ENCODE measurements at regions not wholly inside any gene's neighbourhood (a gene's known extent, or its start where the extent isn't known, plus 50 kb on each side); places are given as distances from the start of the nearest gene placed in this dataset.

- H3K27ac Mint-ChIP-seq = no peak overlapping the region
- H3K4me3 Mint-ChIP-seq = no peak overlapping the region
- H3K36me3 Mint-ChIP-seq = no peaks in the 10 kb centered on the region
- DNase-seq (ENCODE audit: low spot score in 2 of 2) (no peak), ATAC-seq (no peak)
- H3K4me1 Mint-ChIP-seq = no peaks in the 10 kb centered on the region
- H3K9me3 Mint-ChIP-seq = peaks cover 2% of the 10 kb centered on the region
Measured at GRCh38 chr3:153590051-153590450, 428.0 kb downstream of the RAP2B start.

- no peaks in the 10 kb centered on the region for H3K4me1 Mint-ChIP-seq
- no peak overlapping the region for H3K4me3 Mint-ChIP-seq
- no peaks in the 10 kb centered on the region for H3K9me3 Mint-ChIP-seq
- DNase-seq (ENCODE audit: low spot score in 2 of 2) (no peak), ATAC-seq (no peak)
- H3K36me3 Mint-ChIP-seq = no peaks in the 10 kb centered on the region
- H3K27ac Mint-ChIP-seq = no peak overlapping the region
Measured at GRCh38 chr3:153591561-153592245, 429.7 kb downstream of the RAP2B start.

- H3K4me1 Mint-ChIP-seq = no peaks in the 10 kb centered on the region
- no peaks in the 10 kb centered on the region for H3K36me3 Mint-ChIP-seq
- no peak overlapping the region for H3K4me3 Mint-ChIP-seq
- no peak overlapping the region for H3K27ac Mint-ChIP-seq
- DNase-seq (ENCODE audit: low spot score in 2 of 2) = no peak
- H3K9me3 Mint-ChIP-seq = no peaks in the 10 kb centered on the region
- peak; percentile 47 for ATAC-seq
Measured at GRCh38 chr3:153595186-153595815, 433.3 kb downstream of the RAP2B start.

- ATAC-seq = peak; percentile 81
- Mint-ChIP-seq H3K4me3 (no peak overlapping the region), H3K27ac (no peak overlapping the region), H3K9me3 (no peaks in the 10 kb centered on the region), H3K36me3 (no peaks in the 10 kb centered on the region), H3K4me1 (peaks cover 1% of the 10 kb centered on the region)
- DNase-seq (ENCODE audit: low spot score in 2 of 2) = no peak
Measured at GRCh38 chr3:153596401-153596800, 434.4 kb downstream of the RAP2B start.

- Mint-ChIP-seq H3K36me3 (no peaks in the 10 kb centered on the region), H3K4me3 (no peak overlapping the region), H3K27ac (no peak overlapping the region), H3K4me1 (peaks cover 5% of the 10 kb centered on the region), H3K9me3 (no peaks in the 10 kb centered on the region)
- DNase-seq (ENCODE audit: low spot score in 2 of 2) (no peak), ATAC-seq (no peak)
Measured at GRCh38 chr3:153599685-153600084, 437.7 kb downstream of the RAP2B start.

- H3K36me3 Mint-ChIP-seq = no peaks in the 10 kb centered on the region
- H3K4me1 Mint-ChIP-seq = peaks cover 5% of the 10 kb centered on the region
- DNase-seq (ENCODE audit: low spot score in 2 of 2) (no peak), ATAC-seq (no peak)
- no peaks in the 10 kb centered on the region for H3K9me3 Mint-ChIP-seq
- no peak overlapping the region for H3K27ac Mint-ChIP-seq
- H3K4me3 Mint-ChIP-seq = no peak overlapping the region
Measured at GRCh38 chr3:153600896-153601295, 438.9 kb downstream of the RAP2B start.

GRCh38 chr3:153601374-153601853 is 439.4 kb downstream of the RAP2B start:
- no peak for DNase-seq (ENCODE audit: low spot score in 2 of 2)
- no peaks in the 10 kb centered on the region for H3K9me3 Mint-ChIP-seq
- H3K4me3 Mint-ChIP-seq = no peak overlapping the region
- peak overlapping the region; percentile 71 for H3K27ac Mint-ChIP-seq
- H3K36me3 Mint-ChIP-seq = no peaks in the 10 kb centered on the region
- H3K4me1 Mint-ChIP-seq = peaks cover 5% of the 10 kb centered on the region
- ATAC-seq = no peak

GRCh38 chr3:153602801-153603200 is 440.8 kb downstream of the RAP2B start:
- no peaks in the 10 kb centered on the region for H3K9me3 Mint-ChIP-seq
- peaks cover 5% of the 10 kb centered on the region for H3K4me1 Mint-ChIP-seq
- ATAC-seq (no peak), DNase-seq (ENCODE audit: low spot score in 2 of 2) (no peak)
- H3K4me3 Mint-ChIP-seq = no peak overlapping the region
- no peaks in the 10 kb centered on the region for H3K36me3 Mint-ChIP-seq
- no peak overlapping the region for H3K27ac Mint-ChIP-seq

GRCh38 chr3:153614140-153614539 is 452.1 kb downstream of the RAP2B start:
- no peak for DNase-seq (ENCODE audit: low spot score in 2 of 2)
- no peak for ATAC-seq
- Mint-ChIP-seq H3K4me1 (no peaks in the 10 kb centered on the region), H3K36me3 (no peaks in the 10 kb centered on the region), H3K4me3 (no peak overlapping the region), H3K9me3 (no peaks in the 10 kb centered on the region), H3K27ac (no peak overlapping the region)

- Mint-ChIP-seq H3K27ac (no peak overlapping the region), H3K4me3 (no peak overlapping the region), H3K4me1 (no peaks in the 10 kb centered on the region), H3K9me3 (no peaks in the 10 kb centered on the region), H3K36me3 (no peaks in the 10 kb centered on the region)
- ATAC-seq (no peak), DNase-seq (ENCODE audit: low spot score in 2 of 2) (no peak)
Measured at GRCh38 chr3:153614563-153614962, 452.5 kb downstream of the RAP2B start.

- peaks cover 2% of the 10 kb centered on the region for H3K4me1 Mint-ChIP-seq
- no peak overlapping the region for H3K4me3 Mint-ChIP-seq
- DNase-seq (ENCODE audit: low spot score in 2 of 2) = no peak
- H3K36me3 Mint-ChIP-seq = no peaks in the 10 kb centered on the region
- H3K9me3 Mint-ChIP-seq = no peaks in the 10 kb centered on the region
- no peak for ATAC-seq
- H3K27ac Mint-ChIP-seq = no peak overlapping the region
Measured at GRCh38 chr3:153615863-153616262, 453.8 kb downstream of the RAP2B start.

- no peak overlapping the region for H3K27ac Mint-ChIP-seq
- no peaks in the 10 kb centered on the region for H3K36me3 Mint-ChIP-seq
- no peak overlapping the region for H3K4me3 Mint-ChIP-seq
- peaks cover 2% of the 10 kb centered on the region for H3K9me3 Mint-ChIP-seq
- peaks cover 18% of the 10 kb centered on the region for H3K4me1 Mint-ChIP-seq
- DNase-seq (ENCODE audit: low spot score in 2 of 2) = no peak
- ATAC-seq = no peak
Measured at GRCh38 chr3:153617463-153617862, 455.4 kb downstream of the RAP2B start.

- Mint-ChIP-seq H3K27ac (no peak overlapping the region), H3K36me3 (no peaks in the 10 kb centered on the region), H3K9me3 (peaks cover 2% of the 10 kb centered on the region), H3K4me1 (peaks cover 23% of the 10 kb centered on the region), H3K4me3 (no peak overlapping the region)
- DNase-seq (ENCODE audit: low spot score in 2 of 2) (no peak), ATAC-seq (no peak)
Measured at GRCh38 chr3:153618176-153618575, 456.1 kb downstream of the RAP2B start.

GRCh38 chr3:153619268-153619667 is 457.2 kb downstream of the RAP2B start:
- DNase-seq (ENCODE audit: low spot score in 2 of 2) (no peak), ATAC-seq (no peak)
- peaks cover 2% of the 10 kb centered on the region for H3K9me3 Mint-ChIP-seq
- H3K27ac Mint-ChIP-seq = no peak overlapping the region
- no peaks in the 10 kb centered on the region for H3K36me3 Mint-ChIP-seq
- no peak overlapping the region for H3K4me3 Mint-ChIP-seq
- H3K4me1 Mint-ChIP-seq = peaks cover 34% of the 10 kb centered on the region

GRCh38 chr3:153621953-153622352 is 459.9 kb downstream of the RAP2B start:
- Mint-ChIP-seq H3K4me1 (peaks cover 52% of the 10 kb centered on the region), H3K27ac (peak overlapping the region; percentile 97), H3K4me3 (peak overlapping the region; percentile 35), H3K36me3 (no peaks in the 10 kb centered on the region), H3K9me3 (peaks cover 2% of the 10 kb centered on the region)
- no peak for DNase-seq (ENCODE audit: low spot score in 2 of 2)
- ATAC-seq = peak; percentile 80

GRCh38 chr3:153623834-153624233 is 461.8 kb downstream of the RAP2B start:
- Mint-ChIP-seq H3K9me3 (peaks cover 2% of the 10 kb centered on the region), H3K4me1 (peaks cover 62% of the 10 kb centered on the region), H3K36me3 (no peaks in the 10 kb centered on the region), H3K4me3 (peak overlapping the region; percentile 17), H3K27ac (peak overlapping the region; percentile 97)
- ATAC-seq (peak; percentile 60), DNase-seq (ENCODE audit: low spot score in 2 of 2) (peak in 1 of 2 donors; percentile 59)
